ENCODE measurements at regions not wholly inside any gene's neighbourhood (a gene's known extent, or its start where the extent isn't known, plus 50 kb on each side); places are given as distances from the start of the nearest gene placed in this dataset.
"Not testable (repeated sequence)": the region's sequence is repeated elsewhere in the genome, so short reads cannot be mapped to it uniquely, and the experiment has no call there.

DNA sequence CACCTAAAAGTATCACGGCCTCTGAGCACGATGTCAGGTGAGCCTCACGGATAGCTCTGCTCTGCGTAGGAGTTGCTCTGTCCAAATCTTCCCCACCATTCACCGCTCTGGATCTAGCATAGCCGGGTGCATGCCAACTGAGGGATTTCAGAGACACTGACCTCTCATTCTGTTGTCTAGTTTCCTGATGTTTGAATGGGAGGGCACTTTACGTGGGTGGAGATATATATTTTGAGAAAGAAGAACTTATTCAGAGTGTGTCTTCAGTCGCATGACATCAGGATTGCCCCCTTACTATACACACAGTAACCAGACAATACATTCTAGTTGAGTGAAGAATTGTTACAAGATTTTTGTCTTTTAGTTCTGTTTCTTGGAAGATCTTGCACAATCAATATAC is 96.5 kb upstream of the CITED2 start:
- DNase-seq = no peak

DNA sequence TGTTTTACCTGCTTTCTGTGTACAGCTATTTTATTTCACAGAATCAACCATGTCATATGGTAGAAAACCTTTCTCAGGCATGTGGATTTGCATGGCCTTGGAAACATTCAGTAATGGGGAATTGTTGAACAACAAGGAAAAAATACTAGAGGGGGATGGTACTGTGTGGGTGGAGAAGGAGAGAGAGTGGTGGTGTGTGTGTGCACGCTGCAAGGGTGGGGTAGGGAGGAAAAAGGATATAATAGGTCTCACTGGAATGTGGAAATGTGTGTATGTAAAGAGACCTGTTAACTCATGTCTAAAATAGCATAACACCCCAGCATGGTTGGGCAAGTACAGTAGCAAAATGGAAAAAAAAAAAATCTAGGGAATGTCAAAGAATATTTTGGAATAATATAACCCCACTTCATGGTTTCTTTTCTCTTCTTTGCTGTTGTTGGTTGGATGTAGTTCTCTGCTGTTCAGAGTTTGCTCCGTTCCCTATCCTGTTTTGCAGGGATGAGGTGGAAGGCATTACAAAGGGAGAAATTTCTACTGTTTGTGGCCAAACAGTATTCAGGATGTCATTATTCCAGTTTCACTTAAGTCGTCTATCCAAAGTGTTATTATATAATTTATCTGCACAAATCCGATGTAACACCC is 93.9 kb upstream of the CITED2 start:
- DNase-seq = no peak

- no peak for DNase-seq
Observed at GRCh38 chr6:139457476-139457875, 83.0 kb upstream of the CITED2 start.

GRCh38 chr6:139452148-139452876 is 77.9 kb upstream of the CITED2 start:
- DNase-seq = no peak

DNA sequence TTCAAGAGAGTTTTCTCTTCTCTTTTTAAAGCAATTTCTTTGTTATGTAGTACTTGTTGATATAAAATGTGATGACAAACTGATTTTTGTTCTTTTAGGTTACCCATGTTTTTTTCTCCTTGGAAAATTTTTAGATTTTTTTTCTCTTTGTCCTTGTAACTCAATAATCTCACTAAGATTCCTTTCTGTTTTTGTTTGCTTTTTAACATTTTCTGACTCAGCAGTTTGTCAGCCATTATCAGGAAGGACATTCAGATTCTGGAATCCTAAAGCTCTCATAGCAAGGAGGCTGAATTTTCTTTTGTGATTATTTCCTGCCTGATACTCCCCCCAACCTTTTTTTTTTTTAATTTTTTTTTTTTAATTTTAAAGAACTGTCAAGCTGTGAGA is 75.2 kb upstream of the CITED2 start:
- DNase-seq = no peak

DNA sequence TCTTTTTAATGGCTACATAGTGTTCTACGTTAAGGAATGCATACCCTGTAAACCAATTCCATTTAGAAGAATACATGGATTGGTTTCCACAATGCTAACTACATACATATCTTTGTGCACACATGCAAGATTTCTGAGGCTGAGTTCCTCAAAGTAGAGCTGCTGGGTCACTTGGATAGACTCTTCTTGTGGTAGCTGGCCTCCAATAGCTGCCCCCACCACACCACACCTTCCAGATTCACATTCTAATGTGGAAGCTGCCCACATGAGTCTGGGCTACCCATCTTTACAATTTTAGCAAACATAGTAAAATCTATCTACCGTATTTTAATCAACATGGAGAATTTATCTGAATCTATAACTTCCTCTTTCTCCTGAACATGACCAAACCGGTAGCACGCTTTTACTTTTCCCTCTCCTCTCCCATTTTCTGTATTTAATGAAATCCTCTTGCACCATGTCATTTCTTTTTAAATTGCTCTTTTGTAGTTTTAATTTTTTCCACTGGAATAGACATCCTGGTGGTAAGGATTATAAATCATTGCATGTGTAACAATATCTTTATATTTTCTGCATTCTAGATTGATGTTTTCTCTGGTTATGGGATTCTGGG is 74.7 kb upstream of the CITED2 start:
- DNase-seq = no peak

GRCh38 chr6:139448051-139448649 is 73.7 kb upstream of the CITED2 start:
- DNase-seq = peak; percentile 59

DNA sequence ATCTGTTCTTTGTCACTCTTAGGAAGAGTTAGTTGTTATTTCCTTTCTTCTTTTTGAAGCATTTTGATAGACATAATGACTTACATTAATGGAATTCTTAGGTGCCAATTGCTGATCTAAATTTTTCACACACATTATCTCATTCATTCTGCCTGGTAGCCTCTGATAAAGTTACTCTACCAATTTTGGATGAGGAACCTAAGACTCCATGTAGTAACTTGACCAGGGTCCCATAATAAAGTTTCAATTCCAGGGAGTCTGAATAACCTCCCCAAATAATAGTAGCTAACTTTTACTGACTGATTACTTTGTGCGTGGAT is 73.2 kb upstream of the CITED2 start:
- no peak for DNase-seq

DNA sequence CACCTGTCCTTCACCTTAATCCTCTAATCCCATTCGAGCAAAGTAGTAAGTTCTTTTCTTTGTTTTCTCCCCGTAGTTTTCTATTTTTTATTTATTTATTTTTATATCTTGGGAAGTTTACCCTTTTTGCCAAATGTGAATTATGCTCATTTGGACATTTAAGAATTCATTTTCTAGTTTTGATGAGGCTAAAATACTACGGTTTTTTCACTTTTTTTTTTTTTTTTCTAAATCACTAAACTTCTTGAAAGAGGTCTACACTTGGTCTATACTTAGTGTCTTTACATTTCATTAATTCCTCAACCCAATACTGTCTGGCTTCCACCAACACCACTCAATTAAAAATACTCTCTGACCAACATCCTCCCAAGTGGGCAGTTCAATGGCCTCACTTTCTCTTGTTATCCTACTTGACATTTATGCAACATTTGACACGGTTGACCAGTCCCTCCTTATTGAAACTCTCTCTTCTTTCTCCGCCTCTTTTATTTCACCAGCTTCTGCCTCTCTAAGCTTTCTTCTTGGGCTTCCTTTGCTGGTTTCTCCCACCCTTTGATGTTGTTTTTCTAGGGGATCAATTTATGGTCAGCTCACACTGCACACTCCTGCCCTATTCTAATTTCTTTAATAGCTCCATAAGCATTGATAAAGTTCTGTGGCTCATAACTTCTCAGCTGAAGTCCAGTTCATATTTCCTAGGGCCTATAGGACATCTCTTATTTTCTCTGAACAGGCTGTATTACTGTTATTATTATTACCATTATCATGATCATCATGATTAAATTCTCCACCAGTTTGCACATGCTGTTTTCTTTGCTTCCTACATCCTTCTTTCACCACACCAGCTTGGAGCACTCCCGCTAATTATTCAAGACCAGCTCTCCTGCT is 72.6 kb upstream of the CITED2 start:
- DNase-seq = no peak

- no peak for DNase-seq
Observed at GRCh38 chr6:139446138-139446715, 71.8 kb upstream of the CITED2 start.

DNA sequence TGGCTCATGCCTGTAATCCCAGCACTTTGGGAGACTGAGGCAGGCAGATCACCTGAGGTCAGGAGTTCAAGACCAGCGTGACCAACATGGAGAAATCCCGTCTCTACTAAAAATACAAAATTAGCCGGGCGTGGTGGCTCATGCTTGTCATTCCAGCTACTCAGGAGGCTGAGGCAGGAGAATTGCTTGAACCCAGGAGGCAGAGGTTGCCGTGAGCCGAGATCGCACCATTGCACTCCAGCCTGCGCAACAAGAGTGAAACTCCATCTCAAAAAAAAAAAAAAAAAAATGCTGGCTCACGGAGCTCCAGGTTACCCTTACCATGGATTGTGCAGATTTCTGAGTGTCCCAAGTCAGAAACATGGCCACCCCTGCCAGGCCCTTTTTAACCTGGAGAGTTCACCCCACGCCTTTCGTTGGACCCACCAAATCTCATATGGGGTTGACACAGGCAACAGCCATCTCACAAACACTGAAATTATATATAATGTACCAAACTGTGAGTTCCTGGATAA is 69.9 kb upstream of the CITED2 start:
- not testable (repeated sequence) for DNase-seq

GRCh38 chr6:139443231-139444112 is 69.0 kb upstream of the CITED2 start:
- no peak for DNase-seq

DNA sequence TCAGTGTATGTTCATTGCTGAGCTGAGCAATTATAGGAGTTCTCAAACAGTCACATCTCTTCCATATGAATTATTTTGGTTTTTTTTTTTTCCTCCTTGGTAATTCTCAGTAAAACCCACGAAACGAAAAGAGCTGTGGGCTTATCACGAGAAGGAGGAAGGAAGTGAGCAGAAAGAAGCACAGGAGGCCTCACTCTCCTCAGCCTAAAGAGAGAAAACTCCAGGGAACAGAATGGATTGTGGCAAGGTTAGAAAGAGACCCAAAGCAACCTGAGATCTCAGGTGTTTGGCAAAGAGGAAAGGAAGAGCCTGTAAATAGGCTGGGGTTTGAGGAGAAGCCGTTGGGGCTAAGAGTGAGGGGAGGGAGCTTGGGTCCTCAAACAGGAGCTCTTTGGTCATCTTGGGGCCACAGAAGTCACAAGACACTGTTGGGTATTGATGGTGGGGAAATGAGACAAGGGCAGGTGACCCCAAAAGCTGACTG is 67.8 kb upstream of the CITED2 start:
- no peak for DNase-seq

DNA sequence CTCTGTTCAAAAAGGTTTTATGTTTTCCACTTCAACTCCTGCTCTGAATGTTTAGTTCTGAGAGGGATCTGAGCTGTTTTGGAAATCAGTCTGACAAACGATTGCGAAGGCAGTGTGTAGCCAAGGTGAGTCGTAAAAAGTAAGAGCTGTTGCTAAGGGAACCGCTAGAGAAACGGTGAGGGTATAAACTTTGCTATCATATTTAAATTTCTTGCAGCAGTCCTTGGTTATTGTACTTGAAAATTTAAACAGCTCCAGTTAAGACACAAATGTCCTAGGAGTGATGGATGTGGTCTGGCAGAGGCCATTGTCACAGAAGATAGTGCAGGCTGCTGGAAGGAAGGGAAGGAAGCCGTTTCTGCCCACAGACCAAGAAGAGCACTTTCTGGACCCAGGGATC is 64.9 kb upstream of the CITED2 start:
- no peak for DNase-seq

GRCh38 chr6:139438775-139439174 is 64.3 kb upstream of the CITED2 start:
- DNase-seq = no peak

- no peak for DNase-seq
Observed at GRCh38 chr6:139436957-139437348, 62.5 kb upstream of the CITED2 start.

DNA sequence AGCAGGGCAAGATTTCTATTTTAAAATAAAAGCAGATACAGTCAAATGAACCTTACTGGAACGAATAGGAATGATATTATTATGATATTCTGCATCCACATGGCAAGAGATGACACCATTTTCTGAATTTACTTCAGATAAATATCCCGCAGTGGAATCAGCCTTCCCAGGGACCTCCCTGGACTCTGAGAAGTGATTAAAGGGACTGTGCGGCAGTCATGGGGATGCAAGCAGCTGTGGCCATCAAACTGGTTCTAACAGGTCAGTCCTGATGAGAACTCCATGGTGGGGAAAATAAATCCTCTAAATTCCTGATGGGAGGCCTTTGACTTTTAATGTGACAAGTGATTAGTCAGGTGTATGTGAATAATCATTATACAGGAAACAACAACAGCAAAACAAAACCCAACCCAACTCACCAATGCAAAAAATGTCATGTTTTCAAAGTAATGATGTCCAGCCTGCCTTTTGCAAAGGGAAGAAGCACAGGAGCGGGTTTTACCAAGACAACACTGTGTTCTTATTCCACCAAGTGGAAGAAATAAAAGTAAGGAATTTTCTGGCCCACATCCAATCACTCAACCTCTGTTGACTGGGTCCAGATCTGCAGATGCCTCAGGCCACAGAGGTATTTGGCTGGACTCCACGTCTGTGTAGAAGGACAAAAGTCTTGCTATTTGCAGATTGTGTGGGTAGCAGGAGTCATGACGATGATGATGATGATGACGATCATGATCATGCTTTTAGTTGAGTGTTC is 61.9 kb upstream of the CITED2 start:
- no peak for DNase-seq

DNA sequence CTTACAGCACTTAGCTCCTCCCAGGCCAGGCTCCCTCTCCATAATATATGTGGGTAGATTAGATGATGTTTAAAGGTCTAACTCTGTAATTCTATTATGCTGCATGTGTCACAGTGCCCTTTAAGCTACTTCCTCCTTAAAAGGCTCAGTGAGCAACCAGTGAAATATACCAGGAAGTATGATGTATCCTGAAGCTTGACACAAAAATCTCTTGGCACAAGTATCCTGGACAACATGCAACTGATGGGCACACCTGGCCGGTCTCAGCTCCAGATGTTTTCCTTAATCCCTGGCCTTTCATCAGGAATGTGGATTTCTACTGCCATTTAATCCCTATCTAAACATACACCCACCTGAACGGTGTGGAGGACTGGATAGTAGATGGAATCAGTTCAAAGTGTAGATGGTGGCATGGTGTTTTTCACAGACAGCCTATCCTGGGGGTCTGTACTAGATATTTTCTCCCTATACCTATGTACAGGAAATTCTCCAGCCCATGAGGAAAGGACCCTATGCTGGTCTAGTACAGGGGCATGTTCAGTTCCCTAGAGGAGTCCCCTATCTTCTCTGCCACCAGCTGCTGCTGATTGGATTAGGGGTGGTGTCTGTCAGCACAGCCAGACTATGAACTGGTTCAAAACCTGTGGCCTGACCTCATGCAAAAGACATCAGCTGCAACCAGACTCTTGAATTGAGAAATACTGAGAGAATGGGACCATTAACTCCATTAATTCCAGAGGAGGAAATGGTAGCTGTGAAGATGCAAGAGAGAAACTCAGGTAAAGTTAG is 59.4 kb upstream of the CITED2 start:
- DNase-seq = no peak

- no peak for DNase-seq
Observed at GRCh38 chr6:139431602-139431956, 57.1 kb upstream of the CITED2 start.

Measured in RPMI8226 (cell line).